PFSK-1 (cell line): ENCODE measurements at regions not wholly inside any gene's neighbourhood (a gene's known extent, or its start where the extent isn't known, plus 50 kb on each side); places are given as distances from the start of the nearest gene placed in this dataset.

ENCODE experiments used
- FOXP2 ChIP-seq: optimal IDR thresholded peaks from 2 replicates; pipeline ENCODE3; 2011; ENCODE audit warnings: borderline replicate concordance, control low read depth, inconsistent platforms; ENCODE audit not compliant: insufficient read depth; ENCODE audit errors: extremely low read length, extremely low read depth
- POLR2AphosphoS5 ChIP-seq: IDR thresholded peaks from 2 replicates; pipeline ENCODE4 v1.6.1; 2012; ENCODE audit warnings: low read depth, mild to moderate bottlenecking, control low read depth, low read length, moderate library complexity
- REST ChIP-seq, 2 experiments: IDR thresholded peaks; 2 replicates each; pipeline versions ENCODE4 v1.6.1 to v1.8.0; 2011 to 2012; ENCODE audit warnings: low read depth in 2 of 2, low read length in 2 of 2, control low read depth in 1 of 2, inconsistent platforms in 1 of 2, mild to moderate bottlenecking in 1 of 2, moderate library complexity in 1 of 2; ENCODE audit not compliant: insufficient read depth in 1 of 2
- SIN3A ChIP-seq: IDR thresholded peaks from 2 replicates; pipeline ENCODE4 v1.6.1; 2012; ENCODE audit warnings: mild to moderate bottlenecking, low read length, moderate library complexity, borderline replicate concordance; ENCODE audit not compliant: insufficient read depth
- TAF1 ChIP-seq: IDR thresholded peaks from 2 replicates; pipeline ENCODE4 v1.6.1; 2012; ENCODE audit warnings: low read length, control low read depth, borderline replicate concordance; ENCODE audit not compliant: insufficient read depth

- TF ChIP-seq REST (IDR thresholded peaks at IDR 0.05; ENCODE audit: insufficient read depth in 1 of 2, low read depth in 2 of 2, low read length in 2 of 2) (no peak), SIN3A (no peak)
Observed at GRCh38 chr12:86950043-86950442, 693.9 kb upstream of the MGAT4C start.

GRCh38 chr12:86948851-86949250, 692.7 kb upstream of the MGAT4C start:
- TF ChIP-seq TAF1 (no peak), SIN3A (no peak), REST (IDR thresholded peaks at IDR 0.05; ENCODE audit: insufficient read depth in 1 of 2, low read depth in 2 of 2, low read length in 2 of 2) (no peak), POLR2AphosphoS5 (no peak), FOXP2 (no peak)

GRCh38 chr12:86945685-86946196, 689.5 kb upstream of the MGAT4C start:
- TF ChIP-seq FOXP2 (no peak), POLR2AphosphoS5 (no peak), REST (IDR thresholded peaks at IDR 0.05; ENCODE audit: insufficient read depth in 1 of 2, low read depth in 2 of 2, low read length in 2 of 2) (no peak), SIN3A (no peak), TAF1 (no peak)

GRCh38 chr12:86931714-86932113, 675.5 kb upstream of the MGAT4C start:
- TF ChIP-seq SIN3A: no peak
- no peak for TF ChIP-seq REST (IDR thresholded peaks at IDR 0.05; ENCODE audit: insufficient read depth in 1 of 2, low read depth in 2 of 2, low read length in 2 of 2)
- TF ChIP-seq TAF1: no peak
- TF ChIP-seq POLR2AphosphoS5: no peak

- TF ChIP-seq SIN3A: no peak
- no peak for TF ChIP-seq TAF1
- no peak for TF ChIP-seq POLR2AphosphoS5
- no peak for TF ChIP-seq FOXP2
- no peak for TF ChIP-seq REST (IDR thresholded peaks at IDR 0.05; ENCODE audit: insufficient read depth in 1 of 2, low read depth in 2 of 2, low read length in 2 of 2)
Observed at GRCh38 chr12:86929962-86930361, 673.8 kb upstream of the MGAT4C start.
